NAMALWA (cell line): ENCODE measurements at regions not wholly inside any gene's neighbourhood (a gene's known extent, or its start where the extent isn't known, plus 50 kb on each side); places are given as distances from the start of the nearest gene placed in this dataset.
"Not testable (repeated sequence)": the region's sequence is repeated elsewhere in the genome, so short reads cannot be mapped to it uniquely, and the experiment has no call there.

Experiments used
- DNase-seq: peaks from one replicate; pipeline ENCODE4 v3.0.0-alpha.2; 2015; ENCODE audit warnings: low spot score

- not testable (repeated sequence) for DNase-seq
These were observed 74.8 kb upstream of the ATP1A1 start for GRCh38 chr1:116298213-116298579.

GRCh38 chr1:116298746-116299145 lies 74.3 kb upstream of the ATP1A1 start:
- DNase-seq: no peak

DNA sequence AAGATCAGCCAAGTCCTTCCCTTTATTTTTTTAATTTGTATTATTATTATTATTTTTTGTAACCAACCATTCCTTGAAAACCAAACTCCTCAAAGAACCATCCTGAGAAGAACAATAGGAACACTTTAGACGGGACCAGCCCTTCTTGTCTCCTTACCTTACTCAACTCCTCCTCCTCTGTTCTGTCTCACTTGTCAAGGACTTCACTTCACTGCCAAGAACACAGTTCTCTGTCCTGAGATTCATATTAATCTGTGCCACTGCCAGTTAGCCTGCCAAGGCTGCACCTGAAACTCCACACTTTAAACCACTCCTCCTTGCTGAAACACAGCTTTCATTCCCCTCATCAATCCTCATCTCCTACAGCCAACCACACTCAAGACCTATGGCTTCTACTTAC lies 73.8 kb upstream of the ATP1A1 start:
- no peak for DNase-seq

DNA sequence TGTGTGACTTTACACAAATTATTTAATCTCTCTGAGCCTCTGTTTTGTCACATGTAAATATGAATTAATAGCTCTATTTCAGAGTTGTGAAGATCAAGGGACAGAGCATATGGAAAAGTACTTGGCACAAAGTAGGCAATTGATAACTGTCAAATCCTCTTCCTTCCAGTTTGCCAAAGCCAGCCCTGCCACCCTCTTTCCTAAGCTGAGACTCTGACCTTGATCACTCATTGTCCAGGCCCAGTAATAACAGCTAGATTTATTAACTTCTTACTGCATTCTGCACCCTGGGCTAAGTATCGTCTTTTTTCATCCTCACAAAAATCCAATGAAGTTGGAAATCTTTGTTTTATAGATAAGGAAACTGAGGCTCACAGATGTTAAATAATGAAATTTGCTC lies 70.8 kb upstream of the ATP1A1 start:
- DNase-seq: no peak

- no peak for DNase-seq
These were observed 66.9 kb upstream of the ATP1A1 start for GRCh38 chr1:116306102-116306501.

- no peak for DNase-seq
These were observed 66.1 kb upstream of the ATP1A1 start for GRCh38 chr1:116306840-116307442.

DNA sequence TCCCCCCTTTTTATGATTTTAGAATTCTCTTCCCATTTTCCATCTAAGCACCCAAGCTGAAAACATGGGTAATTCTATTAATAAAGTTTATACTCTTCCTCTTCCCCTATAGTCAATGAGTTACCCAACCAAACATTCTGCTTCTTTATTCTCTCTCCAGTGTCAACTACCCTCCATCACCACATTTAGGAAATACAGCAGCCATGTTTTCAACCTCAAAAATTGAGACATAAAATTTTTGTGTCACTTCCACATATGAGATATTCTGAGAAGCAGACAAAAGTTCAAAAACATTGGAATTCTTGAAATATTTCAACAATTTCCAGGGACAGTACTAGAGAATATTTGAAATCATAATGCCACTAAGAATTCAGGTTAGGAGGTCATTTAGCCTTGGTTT lies 64.8 kb upstream of the ATP1A1 start:
- no peak for DNase-seq

- no peak for DNase-seq
These were observed 63.8 kb upstream of the ATP1A1 start for GRCh38 chr1:116309090-116309870.

GRCh38 chr1:116310180-116310579 lies 62.9 kb upstream of the ATP1A1 start:
- DNase-seq: no peak

- no peak for DNase-seq
These were observed 61.9 kb upstream of the ATP1A1 start for GRCh38 chr1:116311193-116311592.

DNA sequence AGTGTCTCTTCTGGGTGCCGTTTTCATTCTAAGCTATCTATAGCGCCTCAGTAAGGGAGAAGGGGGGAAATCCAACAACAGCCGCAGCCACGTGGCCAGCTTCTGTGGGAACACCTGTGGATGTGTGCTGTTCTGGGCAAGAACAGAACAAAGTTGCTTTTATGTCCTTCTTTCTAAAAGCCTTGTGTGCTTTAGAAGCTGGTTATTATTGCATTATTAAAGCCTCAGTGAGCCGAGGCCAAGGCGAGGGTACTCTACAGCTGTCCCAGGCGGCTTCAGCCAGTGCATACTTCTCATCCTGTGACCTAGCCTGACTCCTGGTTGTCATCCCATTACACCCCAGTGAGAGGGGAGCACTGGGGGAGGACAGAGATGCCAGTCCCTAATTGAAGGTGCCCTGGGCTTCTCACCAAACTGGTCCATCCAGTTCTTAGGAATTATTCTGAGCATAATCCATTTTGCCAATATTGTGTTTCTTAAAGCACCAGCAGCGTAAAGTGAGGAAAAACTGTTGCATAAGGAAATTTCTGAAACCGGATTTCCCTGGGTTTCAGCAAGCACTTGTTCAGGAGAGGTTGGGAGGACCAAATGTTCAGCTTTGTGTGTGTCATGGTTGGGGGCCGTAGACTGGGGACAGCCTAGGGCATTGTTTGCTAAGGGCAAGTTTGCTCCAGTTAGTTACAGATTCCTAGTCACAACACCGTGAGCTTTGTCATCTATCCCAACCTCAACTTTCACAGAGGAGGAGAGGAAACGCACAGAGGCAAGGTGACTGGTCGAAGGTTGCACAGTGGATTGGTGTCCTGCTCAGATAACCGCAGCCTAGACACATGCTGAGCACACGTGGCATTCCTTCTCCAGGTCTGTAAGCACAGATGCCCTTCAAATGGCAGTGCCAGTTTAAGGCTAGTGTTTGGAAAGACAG lies 61.0 kb upstream of the ATP1A1 start:
- DNase-seq: no peak

DNA sequence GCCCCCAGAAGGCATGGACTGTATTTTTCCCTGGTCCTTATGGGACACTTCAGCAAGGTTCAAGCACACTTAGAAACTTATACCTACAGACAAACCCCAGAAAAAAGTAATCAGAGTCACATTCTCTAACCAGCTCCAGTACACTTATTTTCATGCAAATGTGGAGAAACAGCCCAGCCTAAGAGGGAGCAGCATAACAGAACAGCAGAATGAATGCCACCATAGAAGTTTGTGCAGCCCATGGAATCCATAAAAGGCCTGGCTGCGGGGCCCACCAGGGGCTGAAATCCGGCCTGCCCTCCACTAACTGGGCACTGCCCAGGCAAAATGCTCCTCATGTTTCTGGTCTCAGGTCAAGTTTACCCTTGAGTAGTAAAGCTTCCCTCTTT lies 60.4 kb upstream of the ATP1A1 start:
- DNase-seq: no peak

DNA sequence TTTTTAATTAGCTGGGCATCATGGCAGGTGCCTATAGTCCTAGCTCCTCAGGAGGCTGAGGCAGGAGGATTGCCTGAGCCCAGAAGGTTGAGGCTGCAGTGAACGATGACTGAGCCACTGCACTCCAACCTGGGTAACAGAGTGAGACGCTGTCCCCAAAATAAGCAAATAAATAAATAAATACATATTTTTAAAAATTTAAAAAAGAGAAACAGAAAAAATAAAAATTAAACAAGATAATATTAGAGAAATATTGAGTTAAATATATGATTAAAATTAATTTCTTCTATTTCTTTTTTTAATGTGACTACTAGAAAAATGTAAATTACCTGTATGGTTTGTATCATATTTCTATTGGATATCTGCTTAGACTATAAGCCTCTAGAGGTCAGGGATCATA lies 59.3 kb upstream of the ATP1A1 start:
- no peak for DNase-seq

GRCh38 chr1:116314305-116314919 lies 58.6 kb upstream of the ATP1A1 start:
- no peak for DNase-seq

- no peak for DNase-seq
These were observed 56.7 kb upstream of the ATP1A1 start for GRCh38 chr1:116316373-116316772.

GRCh38 chr1:116318897-116319296 lies 54.1 kb upstream of the ATP1A1 start:
- no peak for DNase-seq

DNA sequence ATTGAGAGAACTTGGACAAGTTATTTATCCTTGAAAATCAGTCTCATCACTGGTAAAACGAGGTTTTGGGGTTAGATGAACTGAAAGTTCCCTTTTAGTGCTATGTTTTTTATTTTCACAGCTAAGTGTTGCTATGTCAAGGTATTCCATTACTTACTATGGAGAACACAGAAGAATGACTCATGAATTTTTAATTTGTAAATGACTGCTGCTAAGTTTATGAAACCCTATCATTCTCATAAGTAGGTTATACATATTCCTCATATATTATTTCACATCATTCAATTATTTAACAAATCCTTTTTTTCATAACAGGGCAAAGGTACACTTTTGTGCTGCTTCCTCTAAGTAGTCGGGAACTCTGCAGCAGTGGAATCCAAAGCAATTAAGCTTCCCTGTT lies 52.2 kb upstream of the ATP1A1 start:
- no peak for DNase-seq

DNA sequence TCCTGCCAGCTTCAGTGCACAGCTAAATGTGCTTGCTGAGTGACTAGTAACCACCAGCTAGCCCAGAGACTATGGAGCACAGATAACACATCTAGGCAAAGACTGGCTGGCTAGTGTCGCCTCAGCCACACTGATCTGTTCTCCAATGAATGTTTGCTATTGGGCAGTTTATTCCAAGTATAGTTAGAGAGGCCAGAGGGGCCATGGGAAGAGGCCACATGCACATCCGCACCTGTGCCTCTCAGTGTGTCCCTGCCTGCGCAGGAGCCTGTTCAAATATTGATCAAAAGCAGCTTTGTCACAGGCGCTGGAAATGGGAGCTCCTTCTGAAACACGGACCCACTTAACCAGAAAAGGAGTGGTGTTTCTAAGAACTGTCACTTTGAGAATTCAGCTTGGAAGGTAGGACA lies 51.3 kb upstream of the ATP1A1 start:
- DNase-seq: no peak

- no peak for DNase-seq
These were observed 50.2 kb upstream of the ATP1A1 start for GRCh38 chr1:116322752-116323405.
